ENCODE measurements at regions not wholly inside any gene's neighbourhood (a gene's known extent, or its start where the extent isn't known, plus 50 kb on each side); places are given as distances from the start of the nearest gene placed in this dataset.

DNA sequence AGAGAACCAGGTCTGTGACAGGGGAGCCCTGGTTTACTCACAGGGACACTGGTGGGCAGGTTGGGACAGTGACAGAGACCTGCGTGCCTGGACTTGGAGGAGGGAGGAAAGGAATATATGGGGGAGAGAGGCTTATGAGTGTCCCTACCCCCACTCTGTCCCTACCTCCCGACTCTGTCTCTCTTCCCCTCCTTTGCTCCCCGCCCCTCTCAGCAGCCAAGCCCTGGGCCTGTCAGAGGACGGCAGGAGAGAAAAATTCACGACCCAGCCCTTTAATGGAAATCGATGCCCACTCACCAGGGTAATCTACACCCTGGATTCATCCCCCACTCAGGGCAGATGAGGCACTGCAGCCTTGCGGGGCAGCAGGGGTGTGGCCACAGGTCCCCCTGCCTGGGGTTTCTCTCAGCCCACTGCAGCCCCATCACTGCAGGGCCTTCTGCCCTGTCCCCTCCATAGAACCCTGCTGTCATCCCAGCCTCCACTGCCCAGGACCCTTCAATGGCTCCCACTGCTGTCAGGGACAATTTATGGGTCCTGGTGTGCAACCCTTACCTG, 135.9 kb upstream of the LINGO1 start:
- TF ChIP-seq POLR2A (IDR thresholded peaks at IDR 0.05; ENCODE audit: low read length) = no peak
- no peak for TF ChIP-seq GATA1 (IDR thresholded peaks at IDR 0.05; ENCODE audit: low read depth, low read length)
